ENCODE measurements at regions not wholly inside any gene's neighbourhood (a gene's known extent, or its start where the extent isn't known, plus 50 kb on each side); places are given as distances from the start of the nearest gene placed in this dataset.
"Not testable (repeated sequence)": the region's sequence is repeated elsewhere in the genome, so short reads cannot be mapped to it uniquely, and the experiment has no call there.

- DNase-seq, H3K27me3 ChIP-seq, H3K9me3 ChIP-seq, H3K4me1 ChIP-seq, H3K36me3 ChIP-seq, H3K27ac ChIP-seq, H3K4me3 ChIP-seq: not testable (repeated sequence)
These were observed 57.3 kb upstream of the HS3ST3A1 start for GRCh38 chr17:13659051-13659450.

GRCh38 chr17:13665872-13666635 lies 64.3 kb upstream of the HS3ST3A1 start:
- Histone ChIP-seq H3K27ac (no peak overlapping the region), H3K27me3 (no peaks in the 10 kb centered on the region), H3K9me3 (peaks cover 0 to 11% (median 2%) of the 10 kb centered on the region in 4 donors), H3K4me3 (no peak overlapping the region), H3K4me1 (no peaks in the 10 kb centered on the region), H3K36me3 (no peaks in the 10 kb centered on the region)
- TF ChIP-seq POLR2A (IDR thresholded peaks at IDR 0.05) (no peak), CTCF (IDR thresholded peaks at IDR 0.05) (no peak)
- no peak for DNase-seq

- no peak for TF ChIP-seq CTCF (IDR thresholded peaks at IDR 0.05)
- no peak for TF ChIP-seq POLR2A (IDR thresholded peaks at IDR 0.05)
- no peak overlapping the region for H3K4me3 ChIP-seq
- no peak overlapping the region for H3K27ac ChIP-seq
- H3K36me3 ChIP-seq = no peaks in the 10 kb centered on the region
- H3K4me1 ChIP-seq = no peaks in the 10 kb centered on the region
- DNase-seq = no peak
- no peaks in the 10 kb centered on the region for H3K27me3 ChIP-seq
- peaks cover 0 to 11% (median 2%) of the 10 kb centered on the region in 4 donors for H3K9me3 ChIP-seq
These were observed 69.6 kb upstream of the HS3ST3A1 start for GRCh38 chr17:13671341-13671740.

GRCh38 chr17:13671771-13672170 lies 70.0 kb upstream of the HS3ST3A1 start:
- Histone ChIP-seq H3K4me1 (no peaks in the 10 kb centered on the region), H3K36me3 (no peaks in the 10 kb centered on the region), H3K9me3 (peaks cover 0 to 11% (median 2%) of the 10 kb centered on the region in 4 donors), H3K27ac (no peak overlapping the region), H3K4me3 (no peak overlapping the region), H3K27me3 (no peaks in the 10 kb centered on the region)
- TF ChIP-seq POLR2A (IDR thresholded peaks at IDR 0.05) (no peak), CTCF (IDR thresholded peaks at IDR 0.05) (no peak)
- DNase-seq = no peak

- Histone ChIP-seq H3K9me3 (no peaks in the 10 kb centered on the region), H3K4me1 (no peaks in the 10 kb centered on the region), H3K4me3 (no peak overlapping the region), H3K27ac (no peak overlapping the region), H3K36me3 (no peaks in the 10 kb centered on the region), H3K27me3 (no peaks in the 10 kb centered on the region)
- TF ChIP-seq POLR2A (IDR thresholded peaks at IDR 0.05) (no peak), CTCF (IDR thresholded peaks at IDR 0.05) (no peak)
- DNase-seq = no peak
These were observed 76.6 kb upstream of the HS3ST3A1 start for GRCh38 chr17:13678361-13678760.

- no peaks in the 10 kb centered on the region for H3K27me3 ChIP-seq
- TF ChIP-seq POLR2A (IDR thresholded peaks at IDR 0.05) (no peak), CTCF (IDR thresholded peaks at IDR 0.05) (no peak)
- H3K27ac ChIP-seq = no peak overlapping the region
- no peak for DNase-seq
- H3K4me1 ChIP-seq = no peaks in the 10 kb centered on the region
- H3K36me3 ChIP-seq = no peaks in the 10 kb centered on the region
- H3K9me3 ChIP-seq = no peaks in the 10 kb centered on the region
- no peak overlapping the region for H3K4me3 ChIP-seq
These were observed 77.1 kb upstream of the HS3ST3A1 start for GRCh38 chr17:13678841-13679240.
